ENCODE measurements at regions not wholly inside any gene's neighbourhood (a gene's known extent, or its start where the extent isn't known, plus 50 kb on each side); places are given as distances from the start of the nearest gene placed in this dataset.
A peak's percentile ranks its signal among the peaks of the same experiment; 100 is the strongest.

GRCh38 chr1:106780806-106781569, 275.5 kb upstream of the PRMT6 start:
- ChIA-PET CTCF (ENCODE audit: low intra/inter-chr PET ratio, low total read pairs) (no interaction called here), POLR2A (no interaction called here)
- no TSS peak for BruUV-seq (replicated peaks)
- TF ChIP-seq, protein P1, sequence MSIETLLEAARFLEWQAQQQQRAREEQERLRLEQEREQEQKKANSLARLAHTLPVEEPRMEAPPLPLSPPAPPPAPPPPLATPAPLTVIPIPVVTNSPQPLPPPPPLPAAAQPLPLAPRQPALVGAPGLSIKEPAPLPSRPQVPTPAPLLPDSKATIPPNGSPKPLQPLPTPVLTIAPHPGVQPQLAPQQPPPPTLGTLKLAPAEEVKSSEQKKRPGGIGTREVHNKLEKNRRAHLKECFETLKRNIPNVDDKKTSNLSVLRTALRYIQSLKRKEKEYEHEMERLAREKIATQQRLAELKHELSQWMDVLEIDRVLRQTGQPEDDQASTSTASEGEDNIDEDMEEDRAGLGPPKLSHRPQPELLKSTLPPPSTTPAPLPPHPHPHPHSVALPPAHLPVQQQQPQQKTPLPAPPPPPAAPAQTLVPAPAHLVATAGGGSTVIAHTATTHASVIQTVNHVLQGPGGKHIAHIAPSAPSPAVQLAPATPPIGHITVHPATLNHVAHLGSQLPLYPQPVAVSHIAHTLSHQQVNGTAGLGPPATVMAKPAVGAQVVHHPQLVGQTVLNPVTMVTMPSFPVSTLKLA (IDR thresholded peaks at IDR 0.05): peak; percentile 69
- no peak for TF ChIP-seq NRL (CRISPR knock-in tag; IDR thresholded peaks at IDR 0.05; ENCODE audit: borderline replicate concordance)
- no peak for ATAC-seq
- Histone ChIP-seq H3K27ac (ENCODE audit: extremely low read length, insufficient read depth, low read length) (no peak overlapping the region), H4K20me1 (ENCODE audit: insufficient read depth, low read length) (no peaks in the 10 kb centered on the region), H3K36me3 (replicated peaks in 1 of 2; ENCODE audit: control insufficient read depth in 1 of 2, insufficient read depth in 2 of 2, low read length in 2 of 2) (no peaks in the 10 kb centered on the region), H3K4me3 (replicated peaks in 1 of 3; ENCODE audit: insufficient read depth in 1 of 3, low read depth in 2 of 3, low read length in 3 of 3) (no peak overlapping the region), H3K79me2 (ENCODE audit: insufficient read depth, low read length) (no peaks in the 10 kb centered on the region), H3K9me3 (ENCODE audit: low read length) (peaks cover 84% of the 10 kb centered on the region), H3K9ac (ENCODE audit: insufficient read depth, low read depth, low read length) (no peak overlapping the region), H3K27me3 (ENCODE audit: control insufficient read depth in 1 of 2, insufficient read depth in 2 of 2, low read length in 2 of 2) (no peaks in the 10 kb centered on the region), H3K4me1 (ENCODE audit: insufficient read depth, low read length) (no peaks in the 10 kb centered on the region), H3K4me2 (ENCODE audit: low read depth, low read length) (no peak overlapping the region), H2AFZ (ENCODE audit: low read length) (no peak overlapping the region)
- WGBS (ENCODE audit: low lambda C conversion rate): 7% methylated on average over 1 of the region's 1 CpG
- in situ Hi-C loops (cut with HindIII; ENCODE audit: extremely low pct_ligation_motif_present, low pct_unique_long_range_greater_than_20kb) (no loop called here), intact Hi-C loops (cut with micrococcal nuclease; ENCODE audit: unreplicated experiment) (no loop called here)
- no peak for DNase-seq (ENCODE audit: low spot score)
- FAIRE-seq: no peak

DNA sequence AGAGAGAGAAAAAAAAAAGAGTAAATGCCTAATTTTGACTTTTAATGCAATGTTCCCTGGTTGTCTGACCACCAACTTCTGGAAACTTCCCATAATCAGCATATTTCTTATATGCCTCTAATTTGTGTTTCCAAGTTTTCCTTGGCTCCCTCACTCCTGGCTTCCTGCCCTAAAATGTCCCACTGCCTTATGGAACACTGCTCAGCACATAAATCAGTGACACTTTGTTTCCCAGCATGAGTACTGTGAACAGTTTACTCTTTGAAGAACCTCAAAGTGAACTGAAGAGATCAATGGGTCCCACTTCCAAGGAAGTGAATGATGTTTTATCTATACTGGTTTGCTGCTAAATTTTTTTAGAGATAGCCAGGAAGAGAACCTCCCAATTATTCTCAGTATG, 271.3 kb upstream of the PRMT6 start:
- Histone ChIP-seq H3K9ac (ENCODE audit: insufficient read depth, low read depth, low read length) (no peak overlapping the region), H3K79me2 (ENCODE audit: insufficient read depth, low read length) (no peaks in the 10 kb centered on the region), H3K4me3 (replicated peaks in 1 of 3; ENCODE audit: insufficient read depth in 1 of 3, low read depth in 2 of 3, low read length in 3 of 3) (no peak overlapping the region), H3K36me3 (replicated peaks in 1 of 2; ENCODE audit: control insufficient read depth in 1 of 2, insufficient read depth in 2 of 2, low read length in 2 of 2) (no peaks in the 10 kb centered on the region), H3K27me3 (ENCODE audit: control insufficient read depth in 1 of 2, insufficient read depth in 2 of 2, low read length in 2 of 2) (no peaks in the 10 kb centered on the region), H3K4me2 (ENCODE audit: low read depth, low read length) (no peak overlapping the region), H2AFZ (ENCODE audit: low read length) (no peak overlapping the region), H3K9me3 (ENCODE audit: low read length) (peaks cover 76% of the 10 kb centered on the region), H3K4me1 (ENCODE audit: insufficient read depth, low read length) (no peaks in the 10 kb centered on the region), H4K20me1 (ENCODE audit: insufficient read depth, low read length) (no peaks in the 10 kb centered on the region), H3K27ac (ENCODE audit: extremely low read length, insufficient read depth, low read length) (no peak overlapping the region)
- no peak for ATAC-seq
- intact Hi-C loops (cut with micrococcal nuclease; ENCODE audit: unreplicated experiment): no loop called here
- DNase-seq (ENCODE audit: low spot score): no peak
- ChIA-PET POLR2A (no interaction called here), CTCF (ENCODE audit: low intra/inter-chr PET ratio, low total read pairs) (no interaction called here)
- no TSS peak for BruUV-seq (replicated peaks)
- in situ Hi-C loops (cut with HindIII; ENCODE audit: extremely low pct_ligation_motif_present, low pct_unique_long_range_greater_than_20kb): no loop called here
- TF ChIP-seq MAFK (conservative IDR thresholded peaks at IDR 0.05 in 1 of 2, IDR thresholded peaks at IDR 0.05 in 1 of 2; ENCODE audit: low read length in 2 of 2): peak in 1 of 2 experiments; percentile 6; a peak in 1 of 4 replicates
- TF ChIP-seq NFIC (IDR thresholded peaks at IDR 0.05; ENCODE audit: low read length): no peak
- FAIRE-seq: no peak
